DND-41 (cell line): ENCODE measurements at regions not wholly inside any gene's neighbourhood (a gene's known extent, or its start where the extent isn't known, plus 50 kb on each side); places are given as distances from the start of the nearest gene placed in this dataset.

Experiments used
- ATAC-seq: fragments of 200-7000 bp; cut with Tn5 transposase; 3 replicates; pipeline ENCODE4 v1.9.1; 2021; ENCODE audit warnings: low read depth; ENCODE audit not compliant: insufficient read depth
- DNase-seq: peaks from one replicate; pipeline ENCODE4 v3.0.0-alpha.2; 2020
- H2AFZ ChIP-seq: 2 replicates; pipeline ENCODE4 v1.6.0; 2012; ENCODE audit warnings: low read depth, low read length
- H3K27ac ChIP-seq: 2 replicates; pipeline ENCODE4 v1.5.1; 2012; ENCODE audit warnings: low read length, inconsistent platforms
- H3K27me3 ChIP-seq: fragments of 200-600 bp; sonication (generic); 2 replicates; pipeline ENCODE4 v1.6.0; 2012; ENCODE audit warnings: low read length, mild to moderate bottlenecking, inconsistent platforms; ENCODE audit not compliant: insufficient read depth, poor library complexity
- H3K36me3 ChIP-seq: 2 replicates; pipeline ENCODE4 v1.5.1; 2012; ENCODE audit warnings: low read length, inconsistent platforms; ENCODE audit not compliant: insufficient read depth
- H3K4me1 ChIP-seq: 2 replicates; pipeline ENCODE4 v1.5.1; 2012; ENCODE audit warnings: mild to moderate bottlenecking, low read length; ENCODE audit not compliant: insufficient read depth
- H3K4me2 ChIP-seq: 2 replicates; pipeline ENCODE4 v1.6.0; 2012; ENCODE audit warnings: mild to moderate bottlenecking, moderate library complexity, low read length, inconsistent platforms; ENCODE audit not compliant: insufficient read depth
- H3K4me3 ChIP-seq, 2 experiments: fragments of 200-600 bp in 1 of 2; shearing (Covaris generic) in 1 of 2; 2 replicates each; pipeline ENCODE4 v1.5.1; 2012 to 2016; ENCODE audit warnings: inconsistent platforms in 2 of 2, low read length in 2 of 2, mild to moderate bottlenecking in 2 of 2, low read depth in 1 of 2, moderate library complexity in 1 of 2
- H3K79me2 ChIP-seq: 2 replicates; pipeline ENCODE4 v1.6.0; 2012; ENCODE audit warnings: low read length, inconsistent platforms; ENCODE audit not compliant: insufficient read depth
- H3K9ac ChIP-seq: 2 replicates; pipeline ENCODE4 v1.6.0; 2012; ENCODE audit warnings: low read depth, mild to moderate bottlenecking, inconsistent platforms, low read length, moderate library complexity
- H3K9me3 ChIP-seq: 2 replicates; pipeline ENCODE4 v1.5.1; 2012; ENCODE audit warnings: low read length, moderate library complexity, mild to moderate bottlenecking, inconsistent platforms; ENCODE audit not compliant: insufficient read depth, severe bottlenecking
- H4K20me1 ChIP-seq: 2 replicates; pipeline ENCODE4 v1.6.0; 2012; ENCODE audit warnings: low read length; ENCODE audit not compliant: insufficient read depth
- EZH2 ChIP-seq: IDR thresholded peaks from 3 replicates; pipeline ENCODE4 v1.6.1; 2012; ENCODE audit warnings: borderline replicate concordance, low read depth, mild to moderate bottlenecking, moderate library complexity, low read length, inconsistent platforms; ENCODE audit not compliant: severe bottlenecking
- TF ChIP-seq, protein P1 (sequence below): IDR thresholded peaks from 2 replicates; pipeline ENCODE4 v1.5.1; 2012; ENCODE audit warnings: borderline replicate concordance, low read length, moderate library complexity, mild to moderate bottlenecking; ENCODE audit not compliant: poor library complexity, severe bottlenecking; ENCODE audit errors: extremely low read depth

DNA sequence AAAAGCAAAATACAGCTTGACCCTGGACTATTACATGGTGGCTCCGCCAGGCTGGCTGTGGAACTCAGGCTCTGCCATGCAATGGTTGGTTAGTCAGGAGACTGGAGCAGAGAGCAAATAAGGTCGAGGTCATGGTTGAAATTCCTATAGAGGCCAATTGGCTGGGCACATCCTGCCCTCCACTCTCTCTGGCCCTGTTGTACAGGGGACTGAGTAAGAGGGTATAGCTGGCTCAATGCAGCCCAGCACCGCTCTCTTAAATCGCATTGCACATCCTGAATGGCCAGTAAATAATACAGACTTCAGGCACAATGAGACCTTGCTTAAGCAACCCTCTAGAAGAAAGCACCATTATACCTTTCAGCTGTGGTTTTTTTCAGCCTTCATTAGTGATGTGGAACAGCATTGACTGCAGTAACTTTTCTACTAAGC, 59.3 kb upstream of the PPP2R5A start:
- Histone ChIP-seq H2AFZ (no peak overlapping the region), H3K9ac (no peak overlapping the region), H3K27me3 (no peaks in the 10 kb centered on the region), H3K4me1 (no peaks in the 10 kb centered on the region), H3K9me3 (no peaks in the 10 kb centered on the region), H3K27ac (no peak overlapping the region), H3K79me2 (no peaks in the 10 kb centered on the region), H3K36me3 (no peaks in the 10 kb centered on the region), H3K4me2 (no peak overlapping the region), H4K20me1 (no peaks in the 10 kb centered on the region), H3K4me3 (no peak overlapping the region)
- no peak for ATAC-seq
- TF ChIP-seq, protein P1, sequence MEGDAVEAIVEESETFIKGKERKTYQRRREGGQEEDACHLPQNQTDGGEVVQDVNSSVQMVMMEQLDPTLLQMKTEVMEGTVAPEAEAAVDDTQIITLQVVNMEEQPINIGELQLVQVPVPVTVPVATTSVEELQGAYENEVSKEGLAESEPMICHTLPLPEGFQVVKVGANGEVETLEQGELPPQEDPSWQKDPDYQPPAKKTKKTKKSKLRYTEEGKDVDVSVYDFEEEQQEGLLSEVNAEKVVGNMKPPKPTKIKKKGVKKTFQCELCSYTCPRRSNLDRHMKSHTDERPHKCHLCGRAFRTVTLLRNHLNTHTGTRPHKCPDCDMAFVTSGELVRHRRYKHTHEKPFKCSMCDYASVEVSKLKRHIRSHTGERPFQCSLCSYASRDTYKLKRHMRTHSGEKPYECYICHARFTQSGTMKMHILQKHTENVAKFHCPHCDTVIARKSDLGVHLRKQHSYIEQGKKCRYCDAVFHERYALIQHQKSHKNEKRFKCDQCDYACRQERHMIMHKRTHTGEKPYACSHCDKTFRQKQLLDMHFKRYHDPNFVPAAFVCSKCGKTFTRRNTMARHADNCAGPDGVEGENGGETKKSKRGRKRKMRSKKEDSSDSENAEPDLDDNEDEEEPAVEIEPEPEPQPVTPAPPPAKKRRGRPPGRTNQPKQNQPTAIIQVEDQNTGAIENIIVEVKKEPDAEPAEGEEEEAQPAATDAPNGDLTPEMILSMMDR = no peak
- no peak for TF ChIP-seq EZH2
- DNase-seq = no peak

DNA sequence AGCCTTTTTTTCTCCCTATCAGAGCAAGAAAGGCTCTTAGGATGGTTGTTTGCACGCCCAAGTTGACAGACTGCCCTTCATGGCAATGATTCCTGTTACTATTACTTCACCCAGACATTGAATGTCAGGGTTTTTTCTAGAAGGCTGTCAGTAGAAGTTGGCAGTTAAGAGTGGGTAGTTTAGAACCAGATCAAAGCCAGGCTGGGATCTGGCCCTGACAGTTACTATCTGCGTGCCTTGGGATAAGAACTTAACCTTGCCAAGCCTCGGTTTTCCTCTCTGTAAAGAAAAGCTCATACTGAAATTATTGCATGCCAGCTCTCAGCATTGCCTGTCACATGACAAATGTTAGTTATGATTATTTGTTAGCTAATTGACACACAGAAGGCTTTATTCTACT, 58.7 kb upstream of the PPP2R5A start:
- TF ChIP-seq, protein P1 = no peak
- no peak for TF ChIP-seq EZH2
- no peak overlapping the region for H2AFZ ChIP-seq
- no peaks in the 10 kb centered on the region for H3K27me3 ChIP-seq

DNA sequence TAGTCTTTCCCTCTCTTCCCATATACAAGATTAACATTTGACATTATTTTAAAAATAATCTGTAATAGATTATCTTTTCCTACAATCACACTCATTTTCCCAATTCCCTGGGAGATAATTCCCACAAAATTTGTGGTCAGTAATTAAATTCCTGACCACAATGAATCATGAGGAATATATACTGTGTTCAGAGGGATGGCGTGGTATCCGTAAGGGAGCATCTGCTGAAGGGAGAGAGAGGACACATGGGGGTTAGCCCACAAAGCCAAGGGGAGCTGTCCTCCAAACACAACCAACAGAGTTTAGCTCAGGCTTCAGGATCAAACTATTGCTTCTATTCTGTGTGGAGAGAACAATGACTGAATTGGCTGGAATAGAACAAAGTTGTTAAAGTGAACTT, 57.1 kb upstream of the PPP2R5A start:
- DNase-seq (no peak), ATAC-seq (no peak)
- no peak for TF ChIP-seq EZH2
- TF ChIP-seq, protein P1 = no peak

More for the DNA sequence above, 58.7 kb upstream of the PPP2R5A start:
- no peaks in the 10 kb centered on the region for H3K4me1 ChIP-seq
- H4K20me1 ChIP-seq = no peaks in the 10 kb centered on the region
- no peaks in the 10 kb centered on the region for H3K9me3 ChIP-seq
- H3K4me2 ChIP-seq = no peak overlapping the region
- H3K9ac ChIP-seq = no peak overlapping the region
- no peak for ATAC-seq
- H3K27ac ChIP-seq = no peak overlapping the region
- H3K36me3 ChIP-seq = no peaks in the 10 kb centered on the region
- H3K79me2 ChIP-seq = no peaks in the 10 kb centered on the region
- DNase-seq = no peak
- no peak overlapping the region for H3K4me3 ChIP-seq

More for the DNA sequence above, 57.1 kb upstream of the PPP2R5A start:
- Histone ChIP-seq H3K4me3 (no peak overlapping the region), H3K79me2 (no peaks in the 10 kb centered on the region), H4K20me1 (no peaks in the 10 kb centered on the region), H3K36me3 (no peaks in the 10 kb centered on the region), H3K4me2 (no peak overlapping the region), H2AFZ (no peak overlapping the region), H3K27me3 (no peaks in the 10 kb centered on the region), H3K27ac (no peak overlapping the region), H3K4me1 (no peaks in the 10 kb centered on the region), H3K9ac (no peak overlapping the region), H3K9me3 (peaks cover 2% of the 10 kb centered on the region)
